ENCODE measurements at regions not wholly inside any gene's neighbourhood (a gene's known extent, or its start where the extent isn't known, plus 50 kb on each side); places are given as distances from the start of the nearest gene placed in this dataset.

DNA sequence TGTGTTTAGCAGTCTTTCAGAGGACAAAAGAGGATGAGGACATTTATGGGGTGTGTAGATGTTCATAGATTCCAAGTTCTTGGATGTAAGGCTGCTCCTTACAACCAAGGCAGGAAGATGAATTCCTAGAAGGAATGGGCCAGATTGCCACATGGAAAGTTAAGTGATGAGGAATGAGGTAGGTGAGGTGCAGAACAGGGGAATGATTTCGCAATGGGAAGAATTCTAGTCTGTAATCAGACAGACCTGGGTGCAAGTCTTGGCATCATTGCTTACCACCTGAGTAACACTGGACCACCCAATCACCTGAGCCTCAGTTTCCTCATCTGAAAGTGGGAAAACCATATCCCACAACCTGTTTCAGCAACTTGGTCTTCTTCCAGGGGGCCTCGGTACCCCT is 174.9 kb downstream of the IER5 start:
- TF ChIP-seq, protein P1, sequence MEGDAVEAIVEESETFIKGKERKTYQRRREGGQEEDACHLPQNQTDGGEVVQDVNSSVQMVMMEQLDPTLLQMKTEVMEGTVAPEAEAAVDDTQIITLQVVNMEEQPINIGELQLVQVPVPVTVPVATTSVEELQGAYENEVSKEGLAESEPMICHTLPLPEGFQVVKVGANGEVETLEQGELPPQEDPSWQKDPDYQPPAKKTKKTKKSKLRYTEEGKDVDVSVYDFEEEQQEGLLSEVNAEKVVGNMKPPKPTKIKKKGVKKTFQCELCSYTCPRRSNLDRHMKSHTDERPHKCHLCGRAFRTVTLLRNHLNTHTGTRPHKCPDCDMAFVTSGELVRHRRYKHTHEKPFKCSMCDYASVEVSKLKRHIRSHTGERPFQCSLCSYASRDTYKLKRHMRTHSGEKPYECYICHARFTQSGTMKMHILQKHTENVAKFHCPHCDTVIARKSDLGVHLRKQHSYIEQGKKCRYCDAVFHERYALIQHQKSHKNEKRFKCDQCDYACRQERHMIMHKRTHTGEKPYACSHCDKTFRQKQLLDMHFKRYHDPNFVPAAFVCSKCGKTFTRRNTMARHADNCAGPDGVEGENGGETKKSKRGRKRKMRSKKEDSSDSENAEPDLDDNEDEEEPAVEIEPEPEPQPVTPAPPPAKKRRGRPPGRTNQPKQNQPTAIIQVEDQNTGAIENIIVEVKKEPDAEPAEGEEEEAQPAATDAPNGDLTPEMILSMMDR (optimal IDR thresholded peaks at IDR 0.05 in 1 of 3, IDR thresholded peaks at IDR 0.05 in 1 of 3, conservative IDR thresholded peaks at IDR 0.05 in 1 of 3; ENCODE audit: extremely low read depth in 1 of 3, insufficient read depth in 2 of 3, low read length in 3 of 3), result no peak
- no peak for TF ChIP-seq EZH2 (IDR thresholded peaks at IDR 0.05; ENCODE audit: low read length)
